ENCODE measurements at regions not wholly inside any gene's neighbourhood (a gene's known extent, or its start where the extent isn't known, plus 50 kb on each side); places are given as distances from the start of the nearest gene placed in this dataset.
A peak's percentile ranks its signal among the peaks of the same experiment; 100 is the strongest.

- Mint-ChIP-seq H3K9me3 (no peaks in the 10 kb centered on the region), H3K27ac (peak overlapping the region; percentile 18; the same call in 1 of the 2 replicates), H3K4me3 (no peak overlapping the region), H3K36me3 (ENCODE audit: low read depth) (no peaks in the 10 kb centered on the region), H3K4me1 (peaks cover 29% of the 10 kb centered on the region), H3K27me3 (ENCODE audit: insufficient read depth, low read depth, poor library complexity) (peaks cover 3% of the 10 kb centered on the region)
- no peaks in the 10 kb centered on the region for H3K79me2 ChIP-seq (replicated peaks; ENCODE audit: insufficient read depth)
- no peak overlapping the region for H3K4me2 ChIP-seq
- no peak overlapping the region for H3K4me3 ChIP-seq
- H4K20me1 ChIP-seq (replicated peaks; ENCODE audit: insufficient read depth): no peaks in the 10 kb centered on the region
- TF ChIP-seq NANOG (IDR thresholded peaks at IDR 0.05; ENCODE audit: borderline replicate concordance) (no peak), ZNF462 (CRISPR knock-in tag; IDR thresholded peaks at IDR 0.05) (no peak), POLR2AphosphoS5 (IDR thresholded peaks at IDR 0.05; ENCODE audit: low read depth) (no peak), CTCF (conservative IDR thresholded peaks at IDR 0.05; ENCODE audit: low read depth in 2 of 2) (no peak), JUNB (IDR thresholded peaks at IDR 0.05; ENCODE audit: unreplicated experiment) (no peak), REST (IDR thresholded peaks at IDR 0.05; ENCODE audit: unreplicated experiment) (no peak), ZNF331 (CRISPR knock-in tag; IDR thresholded peaks at IDR 0.05; ENCODE audit: low read depth) (no peak)
- no peaks in the 10 kb centered on the region for H3K27me3 ChIP-seq (ENCODE audit: insufficient read depth)
- H3K27ac ChIP-seq (ENCODE audit: low read depth): peak overlapping the region; percentile 16; the same call in 1 of the 2 replicates
- H2AFZ ChIP-seq: no peak overlapping the region
- no peaks in the 10 kb centered on the region for H3K9me2 ChIP-seq (ENCODE audit: insufficient read depth)
- ATAC-seq (peak; percentile 77), DNase-seq (ENCODE audit: low spot score) (peak; percentile 66)
- peaks cover 28% of the 10 kb centered on the region for H3K4me1 ChIP-seq (ENCODE audit: insufficient read depth)
- H3K36me3 ChIP-seq (ENCODE audit: insufficient read depth): no peaks in the 10 kb centered on the region
- H3F3A ChIP-seq (replicated peaks; ENCODE audit: low read depth): no peaks in the 10 kb centered on the region
Observed at GRCh38 chr7:18408461-18408860, 87.1 kb upstream of the HDAC9 start.

All from GM23338 (cell line).